HG03066 (cell line): ENCODE measurements at regions not wholly inside any gene's neighbourhood (a gene's known extent, or its start where the extent isn't known, plus 50 kb on each side); places are given as distances from the start of the nearest gene placed in this dataset.

Source experiments
- ATAC-seq: cut with Tn5 transposase; IDR thresholded peaks from one replicate; pipeline ENCODE4 v1.9.1; 2021; ENCODE audit warnings: low read depth; ENCODE audit not compliant: unreplicated experiment

DNA sequence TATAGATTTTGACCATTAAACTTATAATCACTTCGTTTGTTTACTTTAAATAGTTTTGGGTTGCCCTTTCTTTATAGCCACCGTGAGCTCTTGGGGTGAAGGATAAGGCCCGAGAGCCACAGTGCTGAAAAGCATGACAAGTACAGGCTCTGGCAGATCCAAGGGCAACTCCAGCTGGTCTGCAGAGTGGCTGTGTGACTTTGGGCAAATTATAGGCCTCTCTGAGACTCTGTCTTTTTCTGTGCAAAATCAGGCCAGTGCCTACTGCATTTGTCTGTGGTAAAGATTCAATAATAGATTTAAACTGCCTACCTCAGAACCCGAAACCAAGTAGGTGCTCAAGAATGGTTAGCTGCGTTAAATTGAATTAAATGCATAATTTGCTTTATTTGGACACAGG, 511.3 kb downstream of the QKI start:
- no peak for ATAC-seq

DNA sequence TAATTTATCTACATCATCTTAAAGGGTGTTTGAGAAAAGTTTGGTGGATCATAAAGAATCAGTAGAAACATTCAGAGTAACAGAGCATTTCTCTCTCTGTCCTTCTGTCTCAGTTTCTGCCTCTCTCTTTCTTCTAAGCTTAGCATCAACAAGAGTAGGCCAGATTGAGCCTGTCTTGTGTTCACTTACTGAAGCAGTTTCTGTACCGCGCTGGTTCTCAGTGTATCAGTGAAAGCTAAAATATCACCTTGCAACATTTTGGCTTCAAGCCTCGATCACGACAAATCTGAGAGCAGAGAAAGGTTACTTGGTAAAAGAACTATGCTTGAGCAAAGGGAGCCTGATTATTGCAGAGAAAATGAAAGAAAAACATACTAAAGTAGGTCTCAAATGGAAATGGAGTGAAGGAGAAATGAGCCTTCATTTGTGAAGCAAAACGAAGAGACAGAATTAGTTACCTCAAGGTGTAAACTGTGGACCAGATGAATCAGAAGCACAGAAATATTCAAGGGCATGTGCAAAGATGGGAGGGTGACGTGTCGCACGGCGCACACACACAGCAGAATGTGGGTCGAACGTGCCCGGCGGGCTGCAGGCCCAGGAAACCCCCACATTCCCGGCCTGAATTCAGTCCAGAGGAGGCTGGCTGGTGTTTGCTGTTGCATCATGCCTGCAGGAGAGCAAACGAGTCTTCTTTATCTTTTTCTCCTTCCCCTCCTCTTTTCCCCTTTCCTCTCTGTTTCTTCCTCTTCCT, 509.3 kb downstream of the QKI start:
- no peak for ATAC-seq

GRCh38 chr6:163922562-163922961, 508.0 kb downstream of the QKI start:
- ATAC-seq = no peak

- ATAC-seq = no peak
These were observed 505.1 kb downstream of the QKI start for GRCh38 chr6:163919652-163920051.

GRCh38 chr6:163916315-163917081, 502.0 kb downstream of the QKI start:
- no peak for ATAC-seq

DNA sequence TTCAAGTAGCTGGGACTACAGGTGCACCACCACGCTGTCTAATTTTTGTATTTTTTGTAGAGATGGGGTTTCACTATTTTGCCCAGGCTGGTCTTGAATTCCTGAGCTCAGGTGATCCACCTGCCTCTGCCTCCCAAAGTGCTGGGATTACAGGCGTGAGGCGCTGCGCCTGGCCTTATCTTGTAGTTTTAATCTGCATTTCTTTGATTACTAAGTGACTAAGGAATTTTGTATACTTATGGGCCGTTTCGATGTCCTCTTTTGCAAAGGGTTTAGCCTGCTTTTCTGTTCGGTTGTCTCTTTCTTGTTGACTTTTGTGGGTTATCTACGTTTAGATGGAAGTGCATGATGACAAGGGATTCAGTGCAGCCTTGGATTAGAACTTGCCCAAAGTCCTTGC, 500.6 kb downstream of the QKI start:
- ATAC-seq = no peak

DNA sequence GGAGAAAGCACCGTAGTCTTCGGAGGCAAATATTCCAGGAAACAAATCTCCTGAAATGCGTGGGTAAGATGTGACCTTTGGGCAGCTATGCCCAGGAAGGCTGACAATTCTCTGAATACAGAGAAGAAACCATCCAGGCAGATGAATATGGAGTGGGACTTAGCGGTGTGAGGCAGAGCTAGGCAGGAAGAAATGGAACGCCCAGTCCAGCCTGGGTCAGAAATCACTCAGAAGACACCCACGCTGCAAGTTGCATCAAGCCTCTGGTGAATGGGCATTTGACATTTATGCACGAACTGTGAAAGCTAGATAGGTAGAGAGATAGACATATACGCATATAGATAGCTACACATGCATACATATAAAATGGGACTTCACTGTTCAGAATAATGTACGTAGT, 498.5 kb downstream of the QKI start:
- no peak for ATAC-seq

DNA sequence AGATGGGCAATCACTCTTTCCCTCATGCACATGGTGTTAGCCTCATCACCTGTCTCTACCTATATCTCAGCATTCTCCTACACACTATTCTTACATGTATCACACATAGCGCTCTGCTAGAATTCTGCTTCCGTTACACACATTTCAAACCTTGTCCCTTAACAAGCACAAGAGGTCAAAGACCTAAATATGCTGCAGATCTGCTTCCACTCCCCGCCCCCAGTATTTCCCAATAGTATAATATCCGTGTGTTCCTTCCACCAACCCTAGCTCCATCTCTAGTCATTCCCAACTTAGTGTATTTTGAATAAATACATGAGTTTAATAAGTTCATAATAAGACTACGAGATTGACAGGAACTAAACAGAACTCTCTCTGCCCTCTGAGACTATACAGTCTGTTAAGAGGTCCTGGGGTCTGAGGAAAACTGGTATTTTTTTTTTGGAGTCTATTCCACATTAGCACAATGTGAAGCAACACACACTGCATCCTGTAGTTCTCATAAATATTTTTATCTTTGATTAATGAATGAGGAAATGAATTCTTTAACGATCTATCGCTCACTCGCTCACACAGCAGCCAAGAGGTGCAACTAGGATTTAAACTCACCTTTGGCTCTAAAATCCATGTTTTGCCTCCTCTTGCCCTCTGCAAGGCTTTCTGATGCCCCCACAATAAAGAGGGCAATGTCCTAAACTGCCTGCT, 491.6 kb downstream of the QKI start:
- ATAC-seq = no peak

DNA sequence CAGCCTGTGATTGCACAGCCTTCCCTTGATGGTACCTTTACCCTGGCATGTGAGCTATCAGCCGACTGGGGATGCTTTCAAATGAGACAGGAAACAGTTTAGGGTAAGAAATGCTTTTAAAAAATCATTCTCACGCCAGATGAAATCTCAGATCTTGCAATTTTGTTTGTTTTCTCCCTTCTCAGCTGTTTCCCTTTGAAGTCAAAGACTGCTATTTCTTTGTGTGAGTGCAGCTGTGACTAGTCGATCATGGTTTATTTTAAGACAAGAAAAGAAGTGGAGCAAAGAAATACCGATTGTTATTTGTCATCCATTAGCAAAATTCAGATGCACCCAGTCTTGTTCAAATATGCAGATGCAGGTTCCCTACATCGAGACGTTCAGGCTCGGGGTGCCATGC, 489.7 kb downstream of the QKI start:
- no peak for ATAC-seq

GRCh38 chr6:163903541-163903940, 489.0 kb downstream of the QKI start:
- no peak for ATAC-seq

DNA sequence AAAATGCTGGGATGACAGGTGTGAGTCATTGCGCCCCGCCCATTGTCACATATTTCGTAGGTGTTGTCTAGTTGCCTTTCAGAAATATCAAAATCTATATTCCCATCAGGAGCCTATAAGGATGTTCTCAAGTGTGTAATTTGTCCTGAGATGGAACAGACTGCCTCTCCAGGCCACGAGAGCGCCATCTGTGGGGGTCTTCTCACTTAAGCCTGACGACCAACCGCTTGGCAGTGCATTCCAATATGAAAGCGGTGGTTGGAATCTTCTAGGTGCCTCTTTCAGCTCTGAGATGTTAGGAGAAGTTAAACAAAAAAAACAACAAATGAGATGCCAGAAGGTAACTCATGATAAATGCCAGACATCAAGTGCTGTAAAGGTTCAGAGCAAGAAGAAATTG, 488.5 kb downstream of the QKI start:
- no peak for ATAC-seq

DNA sequence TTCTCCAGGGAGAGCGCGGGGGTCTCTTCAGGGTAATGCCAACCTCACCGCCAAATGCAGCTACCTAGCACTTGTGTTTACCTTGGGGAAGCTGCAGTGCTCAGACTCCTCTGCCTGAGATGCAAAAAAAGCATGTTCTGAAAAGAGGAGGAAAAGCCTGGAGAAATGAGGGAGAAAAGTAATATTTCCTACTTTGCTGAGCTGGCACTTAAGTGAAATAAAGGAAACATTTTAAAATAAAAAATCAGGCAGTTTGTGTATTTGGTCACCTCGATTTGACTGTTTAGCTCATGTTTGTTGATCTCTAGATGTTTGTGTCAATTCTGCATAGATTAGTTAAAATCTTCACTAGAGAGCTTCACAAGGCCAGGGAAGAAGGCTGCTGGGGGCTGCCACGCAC, 487.2 kb downstream of the QKI start:
- ATAC-seq = no peak

GRCh38 chr6:163900570-163900969, 486.1 kb downstream of the QKI start:
- no peak for ATAC-seq

DNA sequence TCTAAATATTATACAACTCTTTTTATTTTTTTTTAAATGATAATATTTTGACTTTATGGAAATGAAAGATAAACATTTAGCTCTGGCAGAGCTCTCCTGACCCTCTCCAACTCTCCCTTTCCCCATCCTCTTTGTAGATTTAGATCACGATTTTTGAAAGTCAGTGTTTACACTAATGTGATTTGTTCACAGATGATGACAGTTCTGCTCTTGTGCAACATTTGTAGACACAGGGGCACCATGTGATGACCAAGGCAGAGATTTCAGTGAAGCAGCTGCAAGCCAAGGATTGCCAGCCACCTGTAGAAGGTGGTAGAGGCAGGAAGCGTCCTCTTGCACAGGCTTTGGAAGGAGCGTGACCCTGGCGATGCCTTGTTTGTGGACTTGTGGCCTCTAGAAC, 483.2 kb downstream of the QKI start:
- no peak for ATAC-seq

DNA sequence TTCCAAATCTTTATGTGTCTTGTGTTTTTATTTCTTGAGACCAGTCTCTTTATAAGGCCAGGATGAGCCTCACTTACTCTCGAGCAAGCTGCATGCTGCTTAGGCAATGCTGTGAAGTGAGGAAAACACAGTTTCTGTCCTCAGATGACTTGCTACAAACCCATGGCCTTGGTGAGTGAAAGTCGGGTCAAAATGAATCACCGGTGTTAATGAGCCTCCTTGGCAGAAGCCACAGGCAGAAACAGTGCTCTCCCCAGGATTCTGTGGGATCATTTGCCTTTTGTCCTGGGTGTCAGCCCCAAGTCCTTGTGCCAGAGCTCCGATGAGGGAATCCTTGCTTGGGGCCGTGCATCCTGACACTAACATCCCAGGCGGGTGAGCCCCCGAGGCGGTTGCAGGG, 482.5 kb downstream of the QKI start:
- no peak for ATAC-seq

GRCh38 chr6:163895162-163895561, 480.6 kb downstream of the QKI start:
- ATAC-seq = no peak

DNA sequence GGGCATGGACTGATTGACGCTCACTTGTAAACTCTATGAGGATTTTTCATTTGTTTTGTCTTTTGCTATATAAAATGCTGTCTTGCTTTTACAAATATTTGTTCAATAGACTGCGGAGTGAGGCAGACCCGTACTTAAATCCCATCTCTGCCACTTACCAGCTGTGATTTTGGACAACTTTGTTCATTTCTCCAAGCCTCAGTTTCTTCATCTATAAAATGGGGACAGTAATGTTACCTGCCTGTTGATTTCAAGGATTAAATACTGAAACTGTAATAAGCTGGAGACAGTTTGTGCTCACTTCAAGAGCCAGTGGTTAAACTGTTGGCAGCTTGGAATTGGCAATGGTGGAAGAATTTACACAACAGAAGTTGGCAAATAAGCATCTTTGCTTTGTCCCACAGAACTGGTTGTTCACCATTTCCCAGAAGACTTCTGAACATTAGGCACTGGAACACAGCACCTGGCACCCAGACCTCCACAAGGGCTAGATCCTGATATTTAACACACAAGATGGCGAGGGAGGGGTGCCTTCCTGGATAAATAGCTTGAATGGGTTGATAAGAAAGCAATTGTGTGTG, 479.2 kb downstream of the QKI start:
- no peak for ATAC-seq

GRCh38 chr6:163892824-163893561, 478.5 kb downstream of the QKI start:
- ATAC-seq = no peak

GRCh38 chr6:163889904-163890514, 475.5 kb downstream of the QKI start:
- no peak for ATAC-seq
